Lower lobe of right lung (tissue), 2 donors: ENCODE measurements at regions not wholly inside any gene's neighbourhood (a gene's known extent, or its start where the extent isn't known, plus 50 kb on each side); places are given as distances from the start of the nearest gene placed in this dataset.

Experiments
- ATAC-seq, 2 donors: fragments of 200-7000 bp; cut with Tn5 transposase; one replicate each; pipeline ENCODE4 v1.9.1; 2020 to 2022; ENCODE audit warnings: mild to moderate bottlenecking in 2 of 2, moderate library complexity in 2 of 2
- DNase-seq: peaks from one replicate; pipeline ENCODE4 v3.0.0-alpha.2; 2020
- H3K27ac ChIP-seq: fragments of 200-600 bp; one replicate; pipeline ENCODE4 v1.8.0; 2022
- H3K27me3 ChIP-seq: fragments of 200-600 bp; one replicate; pipeline ENCODE4 v1.8.0; 2022; ENCODE audit warnings: low read depth
- H3K36me3 ChIP-seq: fragments of 200-600 bp; one replicate; pipeline ENCODE4 v1.8.0; 2022; ENCODE audit warnings: mild to moderate bottlenecking
- H3K4me1 ChIP-seq: fragments of 200-600 bp; one replicate; pipeline ENCODE4 v1.8.0; 2022
- H3K4me3 ChIP-seq: fragments of 200-600 bp; one replicate; pipeline ENCODE4 v1.8.0; 2022; ENCODE audit warnings: mild to moderate bottlenecking
- H3K9me3 ChIP-seq: fragments of 200-600 bp; one replicate; pipeline ENCODE4 v1.8.0; 2022
- CTCF ChIP-seq: fragments of 200-600 bp; IDR thresholded peaks from one replicate; pipeline ENCODE4 v1.8.0; 2022; ENCODE audit warnings: antibody characterized with exemption, mild to moderate bottlenecking
- intact Hi-C: fragments of 100-400 bp; cut with DNase I; formaldehyde crosslinking; loops from one replicate; pipeline ENCODE4 v1.11.0; 2022
- donor health status: DM: no; HTN: yes; CAD: no; lungs with severe emphysema.

GRCh38 chr6:54601600-54602300 lies 244.8 kb upstream of the FAM83B start:
- H3K4me1 ChIP-seq, result no peaks in the 10 kb centered on the region
- no peaks in the 10 kb centered on the region for H3K27me3 ChIP-seq
- TF ChIP-seq CTCF, result no peak
- H3K36me3 ChIP-seq, result no peaks in the 10 kb centered on the region
- H3K4me3 ChIP-seq, result no peak overlapping the region
- no peak for ATAC-seq
- intact Hi-C loops, result no loop called here
- no peak overlapping the region for H3K27ac ChIP-seq
- no peak for DNase-seq
- H3K9me3 ChIP-seq, result no peaks in the 10 kb centered on the region

GRCh38 chr6:54602591-54602990 lies 244.0 kb upstream of the FAM83B start:
- TF ChIP-seq CTCF, result no peak
- Histone ChIP-seq H3K4me1 (no peaks in the 10 kb centered on the region), H3K9me3 (no peaks in the 10 kb centered on the region), H3K27ac (no peak overlapping the region), H3K27me3 (no peaks in the 10 kb centered on the region), H3K4me3 (no peak overlapping the region), H3K36me3 (no peaks in the 10 kb centered on the region)
- ATAC-seq (no peak), DNase-seq (no peak)
- intact Hi-C loops, result no loop called here

GRCh38 chr6:54609981-54610380 lies 236.6 kb upstream of the FAM83B start:
- intact Hi-C loops, result no loop called here
- no peaks in the 10 kb centered on the region for H3K36me3 ChIP-seq
- H3K9me3 ChIP-seq, result no peaks in the 10 kb centered on the region
- H3K4me3 ChIP-seq, result no peak overlapping the region
- no peaks in the 10 kb centered on the region for H3K27me3 ChIP-seq
- no peak for TF ChIP-seq CTCF
- ATAC-seq (no peak), DNase-seq (no peak)
- no peaks in the 10 kb centered on the region for H3K4me1 ChIP-seq
- no peak overlapping the region for H3K27ac ChIP-seq

- no peaks in the 10 kb centered on the region for H3K4me1 ChIP-seq
- H3K36me3 ChIP-seq, result no peaks in the 10 kb centered on the region
- no peak overlapping the region for H3K4me3 ChIP-seq
- intact Hi-C loops, result no loop called here
- DNase-seq, result no peak
- no peaks in the 10 kb centered on the region for H3K27me3 ChIP-seq
- ATAC-seq, result no peak
- H3K27ac ChIP-seq, result no peak overlapping the region
- no peaks in the 10 kb centered on the region for H3K9me3 ChIP-seq
- TF ChIP-seq CTCF, result no peak
Observed at GRCh38 chr6:54613596-54613995, 233.0 kb upstream of the FAM83B start.

GRCh38 chr6:54614499-54615195 lies 231.9 kb upstream of the FAM83B start:
- no peak for TF ChIP-seq CTCF
- no peaks in the 10 kb centered on the region for H3K4me1 ChIP-seq
- no peak overlapping the region for H3K27ac ChIP-seq
- H3K9me3 ChIP-seq, result no peaks in the 10 kb centered on the region
- H3K27me3 ChIP-seq, result no peaks in the 10 kb centered on the region
- no peak overlapping the region for H3K4me3 ChIP-seq
- ATAC-seq (no peak), DNase-seq (no peak)
- H3K36me3 ChIP-seq, result no peaks in the 10 kb centered on the region
- intact Hi-C loops, result no loop called here
